Midbrain (tissue), 1 donor: ENCODE measurements at regions not wholly inside any gene's neighbourhood (a gene's known extent, or its start where the extent isn't known, plus 50 kb on each side); places are given as distances from the start of the nearest gene placed in this dataset.

Experiments used
- DNase-seq: peaks from one replicate; lab custom pipeline; 2025; lab: John Stamatoyannopoulos, UW

- DNase-seq = no peak
Observed at GRCh38 chr19:34109596-34109995, 62.7 kb upstream of the LSM14A start.

DNA sequence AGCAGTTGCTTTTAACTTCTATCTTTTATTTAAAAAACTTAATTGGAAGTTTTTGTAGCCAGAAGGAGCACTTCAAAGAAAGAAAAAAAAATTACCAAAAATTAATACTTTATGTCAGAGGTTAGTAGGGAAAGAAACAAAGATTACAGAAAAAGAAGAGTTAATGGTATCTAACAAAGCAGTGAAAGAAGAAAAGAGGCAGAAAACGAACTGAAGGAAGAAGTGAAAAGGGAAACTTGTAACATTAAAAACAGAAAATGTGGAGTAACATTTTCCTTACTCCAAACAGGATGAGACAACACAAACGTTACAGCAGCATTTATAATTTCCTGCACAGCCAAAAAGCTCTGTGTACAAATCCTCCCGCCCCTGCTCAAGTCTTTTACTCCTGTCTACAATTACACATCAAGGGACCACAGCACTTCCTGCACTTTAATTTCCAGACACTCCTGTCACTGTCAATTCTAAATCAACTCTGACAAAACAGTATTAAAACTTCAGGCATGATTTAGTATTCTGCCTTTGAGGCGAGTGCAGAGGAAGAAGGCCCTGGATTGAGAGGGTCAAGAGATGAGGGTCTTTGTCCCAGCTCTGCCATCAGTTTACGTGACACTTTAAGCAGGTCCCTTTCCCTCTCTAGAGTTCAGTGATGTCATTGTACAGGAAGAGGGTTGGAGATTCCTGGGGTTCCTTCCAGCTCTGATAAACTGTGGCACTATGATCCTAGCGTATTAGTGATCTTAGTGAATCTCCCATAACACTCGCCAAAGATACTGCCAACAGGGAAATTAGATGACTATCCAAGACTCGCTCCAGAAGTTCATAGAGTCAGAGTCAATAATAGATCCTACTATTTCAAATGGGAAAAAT, 53.2 kb upstream of the LSM14A start:
- DNase-seq = no peak

DNA sequence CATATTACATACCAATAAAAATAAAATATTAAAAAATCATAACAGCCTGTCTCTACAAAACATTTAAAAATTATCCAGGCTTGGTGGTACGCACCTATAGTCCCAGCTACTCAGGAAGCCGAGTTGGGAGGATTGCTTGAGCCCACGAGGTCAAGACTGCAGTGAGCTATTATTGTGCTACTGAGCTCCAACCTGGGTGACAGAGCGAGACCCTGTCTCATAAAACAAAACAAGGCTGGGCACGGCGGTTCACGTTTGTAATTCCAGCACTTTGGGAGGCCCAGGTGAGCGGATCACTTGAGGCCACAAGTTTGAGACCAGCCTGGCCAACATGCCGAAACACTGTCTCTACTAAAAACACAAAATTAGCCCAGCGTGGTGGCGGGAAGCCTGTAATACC, 52.2 kb upstream of the LSM14A start:
- DNase-seq = no peak

- DNase-seq = no peak
Observed at GRCh38 chr19:34120846-34121639, 51.3 kb upstream of the LSM14A start.
